NCI-H526 (cell line): ENCODE measurements at regions not wholly inside any gene's neighbourhood (a gene's known extent, or its start where the extent isn't known, plus 50 kb on each side); places are given as distances from the start of the nearest gene placed in this dataset.
"Not testable (repeated sequence)": the region's sequence is repeated elsewhere in the genome, so short reads cannot be mapped to it uniquely, and the experiment has no call there.

Experiments
- DNase-seq, 2 experiments: peaks; one replicate each; lab custom pipeline; 2025; lab: John Stamatoyannopoulos, UW

DNA sequence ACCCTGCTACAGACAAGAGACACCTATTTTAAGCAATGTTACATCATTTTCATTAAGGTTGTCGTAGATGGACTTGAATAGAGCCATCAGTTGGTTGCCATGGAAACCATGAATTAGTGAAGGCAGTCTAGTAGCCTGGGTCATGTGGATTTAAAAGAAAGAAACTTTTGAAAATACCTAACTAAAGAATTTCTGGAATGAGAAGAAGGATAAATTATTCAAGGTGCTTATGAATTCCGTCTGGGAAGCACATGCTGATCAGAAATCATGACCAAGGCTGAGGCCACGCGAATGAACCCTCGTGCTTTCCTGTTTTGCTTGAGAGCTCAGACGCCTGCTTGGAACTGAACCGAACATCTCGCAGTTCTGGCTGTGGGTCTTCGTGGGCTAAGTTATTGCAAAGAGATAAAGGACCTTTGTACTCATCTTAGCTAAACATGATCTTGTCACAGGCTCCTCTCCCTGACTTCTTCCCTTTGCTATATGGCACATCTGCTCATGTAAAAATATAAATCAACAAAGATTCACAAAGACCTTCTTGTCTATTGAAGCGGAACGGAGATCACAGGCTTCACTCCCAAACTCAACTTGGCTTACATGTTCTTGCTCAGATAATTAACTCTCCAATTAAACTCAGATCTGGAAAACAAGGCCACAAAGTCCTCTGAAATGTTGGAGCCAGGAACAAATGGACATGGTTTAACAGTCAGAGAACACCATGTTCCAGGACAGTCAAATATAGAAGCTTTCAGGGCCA, 140.2 kb downstream of the NUFIP1 start:
- DNase-seq = peak in 1 of 2 experiments; percentile 8

DNA sequence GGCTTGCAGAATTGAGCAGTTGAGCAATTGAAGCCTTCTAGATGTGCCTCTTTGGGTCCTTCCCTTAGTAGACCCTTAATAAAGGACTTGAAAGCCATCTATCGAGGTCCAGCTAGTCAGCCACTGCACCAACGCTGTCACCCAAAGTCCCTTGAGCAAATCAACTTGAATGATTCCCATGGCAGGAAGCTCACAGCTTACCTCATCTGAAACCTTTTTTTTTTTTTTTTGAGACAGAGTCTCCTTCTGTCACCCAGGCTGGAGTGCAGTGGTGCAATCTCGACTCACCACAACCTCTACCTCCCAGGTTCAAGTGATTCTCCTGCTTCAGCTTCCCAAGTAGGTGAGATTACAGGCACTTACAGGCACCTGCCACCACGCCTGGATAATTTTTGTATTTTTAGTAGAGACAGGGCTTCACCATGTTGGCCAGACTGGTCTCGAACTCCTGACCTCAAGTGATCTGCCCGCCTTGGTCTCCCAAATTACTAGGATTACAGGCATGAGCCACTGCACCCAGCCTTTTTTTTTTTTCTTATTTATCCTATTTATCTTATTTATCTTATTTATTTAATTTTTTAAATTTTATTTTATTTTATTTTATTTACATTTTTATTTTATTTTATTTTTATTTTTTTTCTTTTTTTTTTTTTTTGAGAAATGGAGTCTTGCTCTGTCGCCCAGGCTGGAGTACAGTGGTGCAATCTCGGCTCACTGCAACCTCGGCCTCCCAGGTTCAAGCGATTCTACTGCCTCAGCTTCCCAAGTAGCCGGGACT, 143.8 kb downstream of the NUFIP1 start:
- not testable (repeated sequence) for DNase-seq

DNA sequence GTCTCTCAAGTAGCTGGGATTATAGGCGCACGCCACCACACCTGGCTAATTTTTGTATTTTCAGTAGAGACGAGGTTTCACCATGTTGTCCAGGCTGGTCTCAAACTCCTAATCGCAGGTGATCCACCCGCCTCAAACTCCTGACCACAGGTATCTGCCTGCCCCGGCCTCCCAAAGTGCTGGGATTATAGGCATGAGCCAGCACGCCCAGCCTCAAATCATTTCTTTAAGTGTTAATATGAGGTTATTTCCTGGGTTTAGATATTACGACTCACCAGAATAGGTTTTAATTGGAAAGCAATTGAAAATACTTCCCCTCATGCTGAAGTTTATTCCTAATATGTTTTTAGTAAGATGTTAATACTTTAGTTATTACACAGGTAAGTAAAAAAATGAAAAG, 144.5 kb downstream of the NUFIP1 start:
- DNase-seq = no peak

DNA sequence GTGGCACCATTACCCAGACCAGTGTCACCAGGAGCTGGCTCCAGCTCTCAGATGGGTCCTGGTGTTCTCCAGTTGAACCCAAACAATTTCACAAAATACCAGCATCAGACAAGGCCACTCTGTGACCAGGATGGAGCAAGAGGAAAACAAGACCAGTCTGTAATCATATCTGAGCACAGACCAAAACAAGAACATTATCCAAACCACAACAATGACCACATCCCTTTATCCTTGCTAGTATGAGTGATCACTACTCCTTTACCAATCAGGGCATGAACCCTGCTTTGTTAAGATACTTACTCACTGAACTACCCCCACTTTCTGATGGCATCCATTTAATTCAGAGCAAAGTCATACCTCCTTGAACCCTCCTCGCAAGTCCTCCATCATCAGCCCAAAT, 145.9 kb downstream of the NUFIP1 start:
- DNase-seq = no peak

DNA sequence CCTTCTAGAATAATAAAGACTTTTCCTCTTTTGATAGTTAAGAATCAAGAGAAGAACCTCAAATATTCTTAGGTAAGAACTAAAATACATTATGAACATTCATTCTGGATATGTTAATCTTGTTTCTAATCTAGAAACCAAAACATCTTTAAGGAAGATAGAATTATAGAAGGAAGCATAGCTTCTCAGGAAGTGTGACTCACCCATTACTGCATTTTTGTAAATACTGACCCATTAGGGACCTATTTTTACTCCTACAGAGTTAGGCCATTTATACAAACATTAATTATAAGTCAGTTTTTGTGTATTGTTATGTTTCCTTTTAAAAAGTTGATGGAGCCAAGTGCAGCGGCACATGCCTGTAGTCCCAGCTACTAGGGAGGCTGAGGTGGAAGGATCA, 147.1 kb downstream of the NUFIP1 start:
- DNase-seq = no peak

DNA sequence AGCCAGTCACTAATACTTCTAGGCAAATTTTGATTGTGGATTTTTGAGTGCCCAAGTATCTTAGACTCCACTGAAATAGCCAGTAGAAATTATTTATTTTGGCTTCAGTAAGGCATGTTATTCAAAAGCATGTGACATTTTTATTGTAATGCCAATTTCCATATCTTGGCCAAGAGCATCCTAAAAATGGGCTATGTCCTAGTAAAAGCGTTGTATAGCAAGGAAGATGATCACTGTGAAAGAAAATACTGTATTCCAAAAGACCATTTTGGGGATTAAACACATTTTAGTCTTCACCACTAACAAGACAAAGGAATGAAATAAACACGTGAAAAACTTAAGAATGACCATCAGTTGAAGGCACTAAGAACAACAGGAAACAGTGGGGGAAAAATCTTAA, 149.1 kb downstream of the NUFIP1 start:
- no peak for DNase-seq

DNA sequence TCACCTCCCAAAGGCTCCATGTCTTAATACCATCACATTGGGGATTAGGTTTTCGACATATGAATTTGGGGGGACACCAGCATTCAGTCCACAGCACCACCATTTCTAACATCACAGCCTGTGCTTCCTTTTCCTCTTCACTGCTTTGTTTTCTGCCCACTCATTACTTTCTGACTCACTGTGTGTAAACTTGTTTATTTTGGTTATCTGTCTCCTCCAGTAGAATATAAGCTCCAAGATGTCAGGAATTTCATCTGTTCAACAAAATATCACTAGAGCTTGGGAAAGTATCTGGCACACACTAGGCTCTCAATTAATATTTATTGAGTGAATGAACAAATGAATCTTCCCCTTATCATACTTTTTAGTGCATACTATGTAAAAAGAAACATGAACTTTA, 152.0 kb downstream of the NUFIP1 start:
- DNase-seq = no peak

DNA sequence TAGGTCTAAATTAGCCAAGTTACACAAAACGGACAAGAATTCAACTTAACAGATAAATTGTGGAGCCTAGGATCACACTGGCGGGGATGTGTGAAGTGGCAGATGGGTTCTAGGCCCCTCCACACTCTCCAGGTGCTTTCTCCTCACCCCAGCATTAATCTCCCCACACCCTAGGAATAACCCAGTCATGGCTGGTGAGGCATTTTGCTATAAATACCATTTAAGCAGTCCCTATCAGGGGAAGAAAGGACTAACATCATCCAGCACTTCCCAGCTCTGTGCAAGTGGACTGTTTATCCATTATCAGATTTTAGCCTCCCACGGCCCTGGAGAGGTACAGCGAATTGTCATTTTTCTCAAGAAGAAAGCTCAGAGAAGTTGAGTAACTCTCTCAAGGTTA, 154.9 kb downstream of the NUFIP1 start:
- no peak for DNase-seq

DNA sequence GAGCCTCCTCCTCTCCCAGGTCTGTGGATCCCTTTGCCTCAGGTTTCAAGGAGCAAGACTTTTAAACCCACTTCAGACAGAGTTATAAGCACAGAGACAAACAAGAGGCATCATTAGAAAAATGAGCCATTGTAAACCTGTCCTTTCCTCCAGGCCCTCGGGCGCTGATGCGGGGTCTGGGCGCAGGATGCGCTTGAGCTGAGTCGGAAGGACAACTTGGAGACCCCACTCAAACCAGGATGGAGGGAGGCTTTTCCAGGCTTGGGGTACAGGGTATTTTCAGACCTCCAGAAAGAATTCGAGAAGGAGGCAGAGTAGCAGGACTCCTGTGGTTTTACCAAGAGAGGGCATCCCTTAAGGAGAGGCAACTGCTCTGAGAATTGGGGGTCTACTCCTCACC, 155.6 kb downstream of the NUFIP1 start:
- no peak for DNase-seq

DNA sequence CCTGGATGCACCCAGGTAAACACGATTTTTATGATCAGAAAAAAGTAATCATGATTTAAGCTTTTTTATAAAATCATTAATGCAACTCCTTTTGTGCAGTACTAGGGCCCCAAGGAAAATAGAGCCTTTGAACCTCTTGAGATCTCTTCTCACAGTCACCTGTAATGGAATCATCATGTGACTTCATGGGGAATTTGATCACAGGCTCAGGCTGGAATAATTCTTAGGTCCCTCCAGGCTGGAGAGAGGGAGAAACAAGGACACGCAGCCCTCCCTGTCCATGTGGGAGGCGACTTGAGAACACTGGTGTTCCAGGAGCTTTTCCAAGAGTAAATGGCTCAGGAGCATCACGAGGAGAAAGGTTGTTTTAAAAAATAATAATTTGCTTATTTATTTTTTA, 156.1 kb downstream of the NUFIP1 start:
- DNase-seq = no peak

DNA sequence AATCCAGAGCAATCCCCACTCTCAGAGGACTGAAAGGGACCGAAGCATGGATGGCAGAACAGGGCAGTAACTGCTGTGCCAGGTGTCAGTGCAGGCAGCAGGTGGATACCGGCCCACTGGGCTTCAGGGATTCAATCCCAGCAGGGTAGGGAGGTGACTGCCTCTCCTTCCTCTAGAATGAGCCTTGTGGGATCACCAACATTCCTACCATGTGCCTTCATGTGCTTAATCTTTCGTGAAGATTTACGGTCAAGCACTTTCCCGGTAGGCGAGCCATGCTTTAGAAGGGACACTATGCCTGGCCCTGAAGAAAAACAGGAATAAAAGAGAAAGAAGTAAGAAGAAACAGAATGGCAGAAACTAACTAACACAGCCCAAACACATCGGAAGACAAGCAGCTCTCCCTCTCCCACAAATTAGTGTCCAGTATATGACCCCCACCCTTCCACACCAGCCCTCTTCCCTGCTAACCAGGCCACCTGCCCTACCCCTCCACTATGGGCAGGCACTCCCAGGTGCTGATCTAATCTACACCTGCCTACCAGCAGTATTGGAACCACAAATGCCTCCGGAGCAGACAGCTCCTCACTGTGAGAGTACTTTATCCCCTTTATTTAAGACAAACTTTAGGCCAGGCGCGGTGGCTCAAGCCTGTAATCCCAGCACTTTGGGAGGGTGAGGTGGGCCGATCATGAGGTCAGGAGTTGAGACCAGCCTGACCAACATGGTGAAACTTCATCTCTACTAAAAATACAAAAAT, 162.5 kb downstream of the NUFIP1 start:
- no peak for DNase-seq

DNA sequence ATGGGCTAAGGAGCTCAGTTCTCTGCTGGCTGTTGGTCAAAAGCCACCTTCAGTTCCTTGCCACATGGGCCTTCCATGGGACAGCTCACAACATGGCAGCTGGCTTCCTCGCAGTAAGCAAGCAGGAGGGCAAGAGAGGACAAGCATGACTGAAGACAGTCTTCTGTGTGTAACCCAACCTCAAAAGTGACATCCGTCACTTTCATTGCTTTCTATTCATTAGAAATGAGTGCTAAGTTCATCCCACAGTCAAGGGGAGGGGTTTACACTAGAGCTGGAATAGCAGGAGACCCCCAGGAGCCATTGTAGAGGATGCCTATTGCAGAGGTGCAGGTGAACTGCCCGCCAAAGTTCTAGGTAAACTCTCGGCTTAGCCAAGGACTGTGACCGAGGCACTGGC, 163.3 kb downstream of the NUFIP1 start:
- DNase-seq = no peak

DNA sequence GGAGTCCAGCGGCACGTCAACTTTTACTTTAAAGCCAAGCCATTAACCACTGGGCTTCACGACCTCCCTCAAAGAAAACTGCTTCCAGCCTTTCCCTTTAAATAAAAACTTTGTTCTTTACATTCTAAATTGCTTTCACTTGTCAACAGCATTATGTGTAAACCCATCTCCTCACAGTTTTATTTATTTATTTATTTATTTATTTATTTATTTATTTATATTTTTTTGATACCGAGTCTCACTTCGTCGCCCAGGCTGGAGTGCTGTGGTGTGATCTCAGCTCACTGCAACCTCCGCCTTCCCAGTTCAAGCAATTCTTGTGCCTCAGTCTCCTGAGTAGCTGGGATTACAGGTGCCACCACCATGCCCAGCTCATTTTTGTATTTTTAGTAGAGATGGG, 165.7 kb downstream of the NUFIP1 start:
- not testable (repeated sequence) for DNase-seq

DNA sequence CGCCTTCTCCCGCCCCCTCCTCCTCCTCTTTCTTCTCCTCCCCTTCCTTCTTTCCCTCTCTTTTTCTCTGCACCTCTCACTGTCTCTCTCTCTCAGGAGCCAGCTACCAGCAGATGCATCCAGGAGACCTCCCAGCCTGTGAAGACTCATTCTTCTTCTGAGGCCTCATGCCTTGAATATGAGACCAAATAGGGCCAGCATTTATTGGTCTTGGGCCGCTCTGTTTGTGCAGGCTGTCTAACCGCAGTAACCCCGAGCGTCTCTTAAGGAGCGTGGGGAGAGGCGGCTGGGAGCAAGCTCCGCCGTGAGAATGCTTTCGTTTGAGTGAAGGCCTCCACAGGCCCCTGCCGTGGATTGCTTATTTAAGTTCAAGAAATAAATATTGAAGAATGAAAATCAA, 167.0 kb downstream of the NUFIP1 start:
- DNase-seq = no peak

DNA sequence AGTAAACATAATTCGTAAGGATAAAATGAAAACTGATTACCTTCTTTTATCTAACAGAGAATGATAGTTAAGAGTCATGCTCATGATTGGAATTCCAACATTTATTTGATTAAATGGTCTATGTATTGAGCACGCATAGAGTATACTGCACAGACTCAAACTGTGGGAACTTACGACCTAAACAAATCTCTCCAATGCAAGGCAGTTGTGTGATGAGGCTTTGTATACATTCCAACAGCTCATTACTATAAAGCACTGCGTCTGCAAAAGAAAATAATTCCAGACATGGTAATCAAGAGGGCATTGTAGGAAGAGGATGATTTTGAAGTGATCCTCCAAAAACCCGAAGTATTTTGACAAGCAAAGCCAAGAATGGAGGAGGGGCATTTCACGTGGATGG, 169.5 kb downstream of the NUFIP1 start:
- DNase-seq = no peak

DNA sequence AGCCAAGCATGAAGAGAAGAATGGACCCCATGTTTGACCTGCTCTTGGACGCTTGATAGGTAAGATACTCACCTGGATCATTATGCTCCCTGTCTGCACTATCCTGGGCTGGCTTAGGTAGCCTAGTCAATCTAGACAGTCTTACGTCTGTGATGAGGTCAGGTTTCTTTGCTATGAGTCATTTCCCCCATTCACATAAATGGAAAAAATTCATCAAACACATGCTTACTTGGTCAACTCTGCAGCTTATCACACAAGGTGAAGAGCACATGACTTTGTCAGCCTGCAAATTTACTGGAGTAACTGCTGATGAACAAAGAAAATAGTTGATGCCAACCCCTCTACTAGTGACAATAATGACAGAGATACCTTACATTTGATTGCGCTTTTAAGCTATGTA, 170.0 kb downstream of the NUFIP1 start:
- no peak for DNase-seq

DNA sequence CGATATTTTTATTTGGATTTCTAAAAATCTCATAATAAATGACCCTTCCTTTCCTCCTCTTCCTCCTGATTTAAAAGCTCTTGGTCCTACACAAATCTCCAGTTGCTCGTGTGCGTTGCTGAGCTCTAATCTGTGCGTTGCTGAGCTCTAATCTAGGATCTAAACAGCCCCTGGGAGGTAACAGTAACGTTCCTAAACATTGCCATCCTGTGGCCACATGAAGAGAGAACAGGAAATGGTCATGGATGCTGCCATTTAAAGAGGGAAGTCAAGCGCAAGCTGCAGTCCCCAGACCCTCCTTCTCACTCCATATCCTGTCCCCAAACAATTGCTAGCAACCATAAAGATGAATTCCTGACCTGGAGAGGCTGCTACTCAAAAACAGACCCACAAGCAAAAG, 170.8 kb downstream of the NUFIP1 start:
- DNase-seq = peak in 1 of 2 experiments; percentile 38

DNA sequence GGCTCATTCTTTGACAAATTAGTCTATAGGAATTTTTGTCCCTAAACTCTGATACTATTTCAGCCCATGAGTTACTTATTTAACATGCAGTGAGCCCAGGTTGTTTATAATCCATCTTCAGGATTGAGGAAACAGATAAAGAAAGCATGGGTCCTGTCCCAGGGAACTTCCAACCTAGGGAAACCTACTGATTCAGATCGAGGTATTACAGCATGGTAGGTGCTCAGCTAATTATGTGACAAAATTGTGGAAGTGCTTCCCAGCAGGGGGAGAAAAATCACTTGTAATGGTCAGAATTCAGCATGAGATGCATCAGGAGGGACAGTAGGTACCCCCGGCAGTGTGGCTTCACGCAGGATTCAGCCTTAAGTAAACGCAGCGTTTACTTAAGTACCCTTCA, 171.3 kb downstream of the NUFIP1 start:
- no peak for DNase-seq

DNA sequence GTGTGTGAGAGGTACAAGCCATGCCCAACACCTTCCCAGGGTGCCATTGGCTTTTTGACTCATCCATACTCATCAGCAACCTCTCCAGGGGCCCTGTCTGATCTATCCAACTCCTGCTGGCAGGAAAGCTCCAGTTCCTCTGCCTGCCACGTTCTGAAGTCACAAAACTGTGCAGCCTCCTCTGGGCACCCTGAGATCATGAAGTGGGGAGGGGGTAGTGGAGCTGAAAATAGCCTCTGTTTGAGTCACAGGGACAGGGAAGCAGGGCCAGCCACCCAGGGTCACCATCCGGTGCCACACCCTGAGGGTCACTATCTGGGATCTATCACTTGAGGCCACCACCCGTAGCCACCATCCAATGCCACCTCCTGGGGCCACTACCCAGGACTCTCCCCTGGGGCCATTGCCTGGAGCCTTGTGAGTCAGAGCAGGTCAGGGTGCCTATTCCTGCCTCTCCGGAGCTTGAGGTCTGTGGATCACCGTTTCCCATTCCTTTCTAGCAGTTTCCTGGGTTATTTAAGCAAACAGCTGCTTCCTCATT, 172.1 kb downstream of the NUFIP1 start:
- DNase-seq = no peak

DNA sequence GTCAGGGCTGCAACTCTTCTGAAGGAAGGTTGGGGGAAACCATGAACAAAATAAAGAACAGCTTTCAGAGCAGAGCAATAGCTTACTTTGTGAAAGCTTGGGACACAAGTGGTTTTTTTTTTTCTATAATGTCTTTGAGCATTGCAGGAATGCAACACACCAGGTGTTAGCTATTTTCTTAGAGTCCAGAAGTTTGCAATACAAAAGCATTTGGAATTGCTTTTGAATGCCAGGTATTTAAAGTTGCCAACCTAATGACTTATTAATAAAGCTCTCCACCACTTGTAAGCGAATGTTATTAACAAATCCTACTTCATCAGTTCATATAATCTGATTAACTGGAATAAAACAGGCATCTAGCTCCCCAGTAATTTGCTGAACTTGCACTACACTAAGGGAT, 172.6 kb downstream of the NUFIP1 start:
- DNase-seq = no peak

DNA sequence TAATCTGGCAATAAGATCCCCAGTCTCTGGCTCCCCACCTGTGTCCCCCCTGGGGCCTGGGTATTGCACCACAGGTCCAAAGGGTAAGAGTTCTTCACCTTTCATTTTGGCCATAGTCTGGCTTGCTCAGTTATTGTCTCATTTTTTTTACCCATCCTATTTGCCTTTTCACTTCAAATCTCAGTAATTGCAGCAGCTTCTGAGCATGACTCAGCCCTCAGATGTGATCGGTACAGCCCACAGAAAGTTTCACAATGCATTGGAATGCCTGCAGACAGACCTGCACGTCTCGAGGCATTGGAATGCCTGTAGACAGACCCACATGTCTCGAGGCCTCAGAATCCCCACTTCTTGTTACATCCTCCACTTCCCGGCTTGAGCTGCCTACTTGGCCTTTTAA, 173.6 kb downstream of the NUFIP1 start:
- DNase-seq = no peak

DNA sequence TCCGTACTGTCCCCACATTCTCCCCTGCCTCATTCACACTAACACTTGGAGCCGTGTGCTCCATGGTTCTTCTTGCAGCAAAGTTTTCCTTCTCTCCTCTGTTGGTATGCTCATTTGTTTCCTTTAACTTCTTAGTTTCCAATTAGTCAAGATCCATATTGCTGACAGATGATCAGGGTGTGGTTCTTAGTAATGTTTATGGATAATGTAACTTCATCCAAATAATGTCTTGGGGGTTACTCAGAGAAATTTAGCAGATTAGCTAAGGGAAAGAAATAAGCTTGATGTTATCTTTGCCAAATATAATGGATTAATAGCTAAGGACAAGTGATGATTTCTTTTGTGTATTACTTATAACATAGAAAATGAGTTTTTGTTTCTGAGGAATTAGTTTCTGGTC, 174.4 kb downstream of the NUFIP1 start:
- DNase-seq = no peak

DNA sequence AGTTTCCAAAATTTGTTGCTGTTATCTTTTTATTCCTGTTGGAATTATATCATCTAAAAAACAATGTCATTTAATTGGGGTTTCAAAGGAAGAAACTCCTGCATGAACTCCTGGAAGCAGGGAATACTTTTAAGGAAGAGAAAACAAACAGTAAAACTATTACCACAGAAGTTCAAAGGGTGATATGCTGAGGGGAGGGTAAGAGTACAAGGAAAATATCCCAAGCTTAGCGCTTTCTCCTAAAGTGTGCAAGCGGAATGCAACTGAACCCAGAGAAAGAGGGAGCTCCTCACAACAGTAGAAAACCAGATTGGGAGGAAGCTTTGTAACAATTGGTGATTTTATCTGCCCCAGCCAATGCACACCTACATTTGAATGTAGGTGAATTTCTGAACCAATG, 175.1 kb downstream of the NUFIP1 start:
- no peak for DNase-seq
